Lung (tissue), 11 donors: ENCODE measurements at regions not wholly inside any gene's neighbourhood (a gene's known extent, or its start where the extent isn't known, plus 50 kb on each side); places are given as distances from the start of the nearest gene placed in this dataset.

ENCODE experiments used
- ATAC-seq: fragments of 200-7000 bp; cut with Tn5 transposase; one replicate; pipeline ENCODE4 v1.9.1; 2020; ENCODE audit warnings: moderate number of reproducible peaks; ENCODE audit not compliant: insufficient read depth, low FRiP score
- DNase-seq, 3 donors: peaks; one replicate each; pipeline ENCODE4 v3.0.0-alpha.2; 2013 to 2017
- H3K27ac ChIP-seq, 2 donors: one replicate each; pipeline ENCODE4 v1.5.1; 2013; ENCODE audit warnings: mild to moderate bottlenecking in 2 of 2, moderate library complexity in 2 of 2, control low read depth in 1 of 2, inconsistent platforms in 1 of 2, low read depth in 1 of 2, low read length in 1 of 2
- H3K27me3 ChIP-seq, 3 donors: one replicate each; pipeline ENCODE4 v1.5.1; 2013; ENCODE audit warnings: low read length in 2 of 3; ENCODE audit not compliant: control insufficient read depth in 3 of 3, insufficient read depth in 3 of 3
- H3K36me3 ChIP-seq, 4 donors: one replicate each; pipeline ENCODE4 v1.5.1; 2013; ENCODE audit warnings: low read length in 4 of 4, mild to moderate bottlenecking in 1 of 4, moderate library complexity in 1 of 4; ENCODE audit not compliant: control insufficient read depth in 4 of 4, insufficient read depth in 4 of 4
- H3K4me1 ChIP-seq, 5 donors: one replicate each; pipeline ENCODE4 v1.5.1; 2013; ENCODE audit warnings: low read length in 5 of 5, mild to moderate bottlenecking in 2 of 5, moderate library complexity in 1 of 5; ENCODE audit not compliant: control insufficient read depth in 5 of 5, insufficient read depth in 5 of 5
- H3K4me3 ChIP-seq: one replicate; pipeline ENCODE4 v1.5.1; 2013; ENCODE audit warnings: mild to moderate bottlenecking, control low read depth, moderate library complexity
- H3K9ac ChIP-seq, 2 donors: one replicate each; pipeline ENCODE4 v1.5.1; 2013; ENCODE audit warnings: low read length in 2 of 2, control low read depth in 1 of 2; ENCODE audit not compliant: insufficient read depth in 1 of 2
- H3K9me3 ChIP-seq, 4 donors: one replicate each; pipeline ENCODE4 v1.5.1; 2013; ENCODE audit warnings: low read length in 3 of 4, mild to moderate bottlenecking in 1 of 4, moderate library complexity in 1 of 4; ENCODE audit not compliant: control insufficient read depth in 4 of 4, insufficient read depth in 3 of 4
- WGBS, 2 donors: extraction: QIAGEN DNeasy Blood & Tissue Kit; methylation state at CpG; one replicate each; pipeline ENCODE4 v1.1.7; 2013; 5-methylcytosine and 5-hydroxymethylcytosine counted together
- TF ChIP-seq, protein P1 (sequence below): IDR thresholded peaks from 2 replicates; pipeline ENCODE4 v1.5.1; 2012; ENCODE audit warnings: mild to moderate bottlenecking; ENCODE audit errors: control extremely low read depth, extremely low read depth
- donor health status: control.
- donor health status: control.
- donor health status: Bipolar disorder and iron deficiency.
- donor health status: healthy.
- donor health status: DM: yes; HTN: yes; CAD: no.

DNA sequence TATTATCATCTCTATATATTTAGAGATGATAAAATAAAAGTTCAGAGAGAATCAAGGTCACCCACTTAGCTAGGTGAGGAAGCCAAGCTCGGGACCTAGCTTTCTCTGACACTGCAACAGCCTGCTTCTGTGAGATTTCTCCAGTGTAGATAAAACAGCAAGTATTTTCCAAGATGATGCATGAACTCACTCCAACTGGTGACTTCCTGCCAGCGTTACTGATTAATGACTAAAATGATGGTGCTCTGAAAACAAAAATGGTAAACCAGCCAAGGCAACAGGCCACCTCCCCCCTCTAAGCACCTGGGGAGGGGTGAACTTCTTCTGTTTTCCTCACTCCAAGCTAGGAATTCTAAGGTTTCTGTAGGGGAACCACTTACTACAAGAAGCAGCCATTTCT is 510.2 kb upstream of the ID2 start:
- ATAC-seq (no peak), DNase-seq (no peak)
- Histone ChIP-seq H3K36me3 (no peaks in the 10 kb centered on the region), H3K9ac (no peak overlapping the region), H3K9me3 (peaks cover 0 to 6% (median 0%) of the 10 kb centered on the region in 4 donors), H3K27me3 (no peaks in the 10 kb centered on the region), H3K4me3 (no peak overlapping the region), H3K4me1 (peaks cover 0 to 5% (median 0%) of the 10 kb centered on the region in 5 donors), H3K27ac (no peak overlapping the region)
- 53 to 72% methylated on average over 2 of the region's 2 CpGs for WGBS, 2 donors
- TF ChIP-seq, protein P1, sequence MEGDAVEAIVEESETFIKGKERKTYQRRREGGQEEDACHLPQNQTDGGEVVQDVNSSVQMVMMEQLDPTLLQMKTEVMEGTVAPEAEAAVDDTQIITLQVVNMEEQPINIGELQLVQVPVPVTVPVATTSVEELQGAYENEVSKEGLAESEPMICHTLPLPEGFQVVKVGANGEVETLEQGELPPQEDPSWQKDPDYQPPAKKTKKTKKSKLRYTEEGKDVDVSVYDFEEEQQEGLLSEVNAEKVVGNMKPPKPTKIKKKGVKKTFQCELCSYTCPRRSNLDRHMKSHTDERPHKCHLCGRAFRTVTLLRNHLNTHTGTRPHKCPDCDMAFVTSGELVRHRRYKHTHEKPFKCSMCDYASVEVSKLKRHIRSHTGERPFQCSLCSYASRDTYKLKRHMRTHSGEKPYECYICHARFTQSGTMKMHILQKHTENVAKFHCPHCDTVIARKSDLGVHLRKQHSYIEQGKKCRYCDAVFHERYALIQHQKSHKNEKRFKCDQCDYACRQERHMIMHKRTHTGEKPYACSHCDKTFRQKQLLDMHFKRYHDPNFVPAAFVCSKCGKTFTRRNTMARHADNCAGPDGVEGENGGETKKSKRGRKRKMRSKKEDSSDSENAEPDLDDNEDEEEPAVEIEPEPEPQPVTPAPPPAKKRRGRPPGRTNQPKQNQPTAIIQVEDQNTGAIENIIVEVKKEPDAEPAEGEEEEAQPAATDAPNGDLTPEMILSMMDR = no peak

DNA sequence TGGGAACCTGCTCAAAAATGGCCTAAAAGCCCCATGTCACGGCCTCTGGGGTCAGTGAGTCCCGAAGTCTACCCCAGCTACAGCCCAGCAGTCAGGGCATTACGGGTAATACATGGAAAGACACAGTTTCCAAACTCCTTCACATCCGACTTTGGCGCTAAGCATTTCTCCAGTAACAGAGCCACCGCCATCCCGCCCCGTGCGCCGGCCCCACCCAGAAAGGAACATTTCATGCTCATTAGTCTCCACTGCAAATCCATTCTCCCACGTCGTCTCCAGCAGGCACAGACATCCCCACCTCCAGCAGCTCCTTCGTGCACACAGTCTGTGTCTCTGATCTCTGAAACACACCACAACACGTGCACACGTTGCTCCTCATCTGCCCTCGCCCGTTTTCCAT is 509.2 kb upstream of the ID2 start:
- Histone ChIP-seq H3K9me3 (peaks cover 0 to 6% (median 0%) of the 10 kb centered on the region in 4 donors), H3K27ac (no peak overlapping the region), H3K27me3 (no peaks in the 10 kb centered on the region), H3K9ac (no peak overlapping the region), H3K4me1 (peaks cover 0 to 5% (median 3%) of the 10 kb centered on the region in 5 donors), H3K4me3 (no peak overlapping the region), H3K36me3 (no peaks in the 10 kb centered on the region)
- 96 to 98% methylated on average over 17 of the region's 17 CpGs for WGBS, 2 donors
- no peak for DNase-seq
- TF ChIP-seq, protein P1 = no peak
- ATAC-seq = no peak

DNA sequence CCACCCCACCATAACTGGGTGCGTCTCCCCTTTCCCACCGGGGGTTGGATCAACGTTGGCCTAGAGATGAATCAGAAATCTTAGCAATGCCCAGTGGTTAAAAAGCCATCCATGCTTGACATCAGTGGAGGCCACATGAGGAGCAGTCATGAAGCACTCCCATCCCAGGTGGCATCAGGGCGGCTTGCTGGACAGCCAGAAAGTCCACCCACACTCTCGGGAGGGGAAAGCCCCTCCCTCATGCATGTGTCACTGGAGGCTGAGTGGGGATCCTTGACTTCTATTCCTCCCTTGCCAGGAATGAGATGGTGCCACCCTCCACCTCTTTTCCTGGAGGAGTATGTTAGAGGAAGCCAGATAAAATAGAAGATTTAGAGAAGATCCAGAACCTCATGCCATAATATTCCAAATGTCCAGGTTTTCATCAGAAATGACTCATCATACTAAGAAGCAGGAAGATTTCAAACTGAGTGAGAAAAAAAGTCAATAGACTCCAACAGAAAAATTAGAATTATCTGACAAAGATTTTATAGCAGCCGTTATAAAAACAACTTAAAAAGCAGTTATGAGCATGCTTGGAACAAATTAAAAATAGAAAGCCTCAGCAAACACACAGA is 507.1 kb upstream of the ID2 start:
- TF ChIP-seq, protein P1 = no peak
- Histone ChIP-seq H3K4me1 (peaks cover 0 to 5% (median 3%) of the 10 kb centered on the region in 5 donors), H3K27ac (no peak overlapping the region), H3K9ac (no peak overlapping the region), H3K4me3 (no peak overlapping the region), H3K36me3 (no peaks in the 10 kb centered on the region), H3K27me3 (no peaks in the 10 kb centered on the region), H3K9me3 (peaks cover 0 to 6% (median 0%) of the 10 kb centered on the region in 4 donors)
- peak; percentile 47 for ATAC-seq
- DNase-seq = no peak
- WGBS, 2 donors = 87 to 89% methylated on average over 6 of the region's 6 CpGs

DNA sequence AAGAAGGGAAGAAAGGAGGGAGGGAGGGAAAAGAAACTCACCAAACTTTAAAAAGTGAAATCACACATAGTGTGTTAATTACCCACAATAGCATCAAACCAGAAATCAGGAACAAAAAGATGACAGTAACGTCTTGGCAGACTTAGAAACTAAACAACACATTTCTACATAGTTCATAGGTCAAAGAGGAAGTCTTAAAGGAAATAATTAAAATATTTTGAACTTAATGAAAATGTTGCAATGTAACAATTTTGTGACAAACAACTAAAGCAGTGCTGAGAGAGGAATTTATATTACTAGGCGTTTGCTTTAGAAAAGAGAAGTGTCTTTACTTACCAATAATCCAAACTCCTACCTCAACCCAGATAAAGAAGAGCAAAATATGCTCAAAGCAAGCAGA is 505.0 kb upstream of the ID2 start:
- H3K9ac ChIP-seq = no peak overlapping the region
- TF ChIP-seq, protein P1 = no peak
- H3K4me1 ChIP-seq = peaks cover 0 to 4% (median 2%) of the 10 kb centered on the region in 5 donors
- H3K27ac ChIP-seq = no peak overlapping the region
- ATAC-seq (no peak), DNase-seq (peak in 1 of 3 donors; percentile 34)
- peaks cover 0 to 6% (median 0%) of the 10 kb centered on the region in 4 donors for H3K9me3 ChIP-seq
- no peaks in the 10 kb centered on the region for H3K36me3 ChIP-seq
- no peak overlapping the region for H3K4me3 ChIP-seq
- 21 to 46% methylated on average over 2 of the region's 2 CpGs for WGBS, 2 donors
- H3K27me3 ChIP-seq = no peaks in the 10 kb centered on the region
